K562 (cell line): ENCODE measurements at regions not wholly inside any gene's neighbourhood (a gene's known extent, or its start where the extent isn't known, plus 50 kb on each side); places are given as distances from the start of the nearest gene placed in this dataset.

Experiments
- ATAC-seq: fragments of 200-7000 bp; cut with Tn5 transposase; 3 replicates; pipeline ENCODE4 v1.9.1; 2020; ENCODE audit warnings: moderate library complexity
- BruUV-seq: library from RNA; stranded (reverse); fragments of 400-500 nt; replicated peaks from 2 replicates; lab custom pipeline; 2021; lab: Mats Ljungman, UMichigan
- CTCF ChIA-PET: fragments of 300-600 bp; formaldehyde crosslinking; extraction: SDS; loops from one replicate; lab custom pipeline; 2021; ENCODE audit warnings: low intra/inter-chr PET ratio; lab: Yijun Ruan, JAX
- POLR2A ChIA-PET: fragments of 300-600, 350-650 bp; sonication (Branson Sonifier 250); formaldehyde crosslinking; extraction: SDS; loops from one replicate; lab custom pipeline; 2021; ENCODE audit warnings: antibody characterized with exemption, inconsistent platforms; lab: Yijun Ruan, JAX
- DNase-seq, 4 experiments: peaks; one replicate each; pipeline versions ENCODE4 v3.0.0 to v3.0.0-alpha.2; 2011 to 2018; ENCODE audit warnings: low spot score in 3 of 4, mixed read lengths in 3 of 4; ENCODE audit errors: extremely low read depth in 1 of 4
- FAIRE-seq: peaks from 2 replicates; lab custom pipeline; 2011; peaks lifted over from hg19 to GRCh38; lab: Jason Lieb, UNC
- H2AFZ ChIP-seq: 2 replicates; pipeline ENCODE4 v1.6.0; 2011; ENCODE audit warnings: low read depth, low read length, control low read depth, inconsistent platforms
- H3K27ac ChIP-seq: fragments of 200-600 bp; 3 replicates; pipeline ENCODE4 v1.8.0; 2011; ENCODE audit warnings: low read depth, mild to moderate bottlenecking, control low read depth, inconsistent platforms, low read length, moderate library complexity, mixed read lengths; ENCODE audit errors: extremely low read depth
- H3K27me3 ChIP-seq, 2 experiments: fragments of 300-600 bp in 1 of 2; 2 replicates in 1 of 2; 3 replicates in 1 of 2; pipeline versions ENCODE4 v1.6.0 to v1.8.0; 2011; ENCODE audit warnings: inconsistent platforms in 2 of 2, low read length in 2 of 2, mild to moderate bottlenecking in 1 of 2, mixed read lengths in 1 of 2, moderate library complexity in 1 of 2; ENCODE audit not compliant: control insufficient read depth in 2 of 2, insufficient read depth in 2 of 2
- H3K36me3 ChIP-seq: fragments of 300-600 bp; 3 replicates; pipeline ENCODE4 v1.8.0; 2011; ENCODE audit warnings: mild to moderate bottlenecking, low read length, inconsistent platforms; ENCODE audit not compliant: control insufficient read depth, insufficient read depth
- H3K4me1 ChIP-seq, 2 experiments: fragments of 200-600 bp in 1 of 2; replicated peaks in 1 of 2; 2 replicates in 1 of 2; 3 replicates in 1 of 2; pipeline versions ENCODE4 v1.5.1 to v1.8.0; 2011; ENCODE audit warnings: inconsistent platforms in 2 of 2, low read length in 2 of 2, mild to moderate bottlenecking in 1 of 2, mixed read lengths in 1 of 2, moderate library complexity in 1 of 2; ENCODE audit not compliant: control insufficient read depth in 2 of 2, insufficient read depth in 2 of 2
- H3K4me2 ChIP-seq: 2 replicates; pipeline ENCODE4 v1.6.1; 2011; ENCODE audit warnings: low read length, control low read depth, inconsistent platforms, mixed read lengths; ENCODE audit not compliant: insufficient read depth
- H3K4me3 ChIP-seq: fragments of 200-600 bp; sonication (generic), shearing (Covaris generic); 2 replicates; pipeline ENCODE4 v1.5.1; 2016; ENCODE audit warnings: control low read depth, inconsistent platforms
- H3K79me2 ChIP-seq: fragments of 200-600 bp; 3 replicates; pipeline ENCODE4 v1.8.0; 2011; ENCODE audit warnings: low read length, inconsistent platforms; ENCODE audit not compliant: control insufficient read depth, insufficient read depth
- H3K9ac ChIP-seq, 2 experiments: 2 replicates each; pipeline versions ENCODE4 v1.6.0 to v1.6.1; 2011; ENCODE audit warnings: low read depth in 2 of 2, low read length in 2 of 2, control low read depth in 1 of 2, inconsistent platforms in 1 of 2, mild to moderate bottlenecking in 1 of 2, mixed read lengths in 1 of 2; ENCODE audit not compliant: insufficient read depth in 1 of 2
- H3K9me1 ChIP-seq: one replicate; pipeline ENCODE4 v1.6.0; 2011; ENCODE audit warnings: inconsistent platforms, mild to moderate bottlenecking, low read length, moderate library complexity; ENCODE audit not compliant: control insufficient read depth, insufficient read depth
- H3K9me3 ChIP-seq: replicated peaks from 2 replicates; pipeline ENCODE4 v1.5.1; 2011; ENCODE audit warnings: low read depth, low read length, inconsistent platforms; ENCODE audit not compliant: control insufficient read depth, insufficient read depth
- H4K20me1 ChIP-seq: replicated peaks from 2 replicates; pipeline ENCODE4 v1.6.1; 2011; ENCODE audit warnings: low read length, inconsistent platforms, mixed read lengths; ENCODE audit not compliant: control insufficient read depth, insufficient read depth
- ARNT ChIP-seq, 2 experiments: fragments of 450-650 bp; IDR thresholded peaks; 2 replicates each; pipeline ENCODE4 v1.6.1; 2016; ENCODE audit warnings: mild to moderate bottlenecking in 1 of 2
- CCAR2 ChIP-seq: fragments of 200-400 bp; formaldehyde crosslinking; IDR thresholded peaks from 2 replicates; pipeline ENCODE4 v1.6.1; 2017; ENCODE audit warnings: mild to moderate bottlenecking, low read depth, low read length
- GTF3C2 ChIP-seq: IDR thresholded peaks from 3 replicates; pipeline ENCODE4 v1.6.1; 2011; ENCODE audit warnings: borderline replicate concordance, mild to moderate bottlenecking, moderate library complexity; ENCODE audit not compliant: insufficient read length; ENCODE audit errors: extremely low read depth
- POLR3A ChIP-seq: IDR thresholded peaks from 2 replicates; pipeline ENCODE4 v1.6.1; 2011; ENCODE audit warnings: borderline replicate concordance, mild to moderate bottlenecking, moderate library complexity; ENCODE audit not compliant: insufficient read length, insufficient read depth; ENCODE audit errors: extremely low read depth
- SMC3 ChIP-seq: conservative IDR thresholded peaks from 2 replicates; pipeline ENCODE4 v1.6.1; 2011; ENCODE audit warnings: low read depth, low read length, improper control_type of control experiment; ENCODE audit not compliant: insufficient read depth
- SNAPC5 ChIP-seq: fragments of 250-450 bp; sonication (Bioruptor Pico); IDR thresholded peaks from 2 replicates; pipeline ENCODE4 v1.8.0; 2021; ENCODE audit warnings: moderate library complexity, mild to moderate bottlenecking, inconsistent platforms
- SRF ChIP-seq, 2 experiments: fragments of 250-450, 450-650 bp in 1 of 2; sonication (Bioruptor Pico) in 1 of 2; sonication (generic) in 1 of 2; formaldehyde crosslinking; IDR thresholded peaks; 2 replicates each; pipeline versions ENCODE4 v1.5.0 to v1.5.1; 2020 to 2022; ENCODE audit warnings: mild to moderate bottlenecking in 1 of 2, missing genetic modification reagents in 1 of 2
- ZNF398 ChIP-seq: fragments of 250-450 bp; sonication (Bioruptor Pico); IDR thresholded peaks from 2 replicates; pipeline ENCODE4 v1.8.0; 2021; ENCODE audit warnings: moderate library complexity, mild to moderate bottlenecking, inconsistent platforms
- in situ Hi-C: fragments of 300-500 bp; cut with MboI; formaldehyde crosslinking; loops from 4 replicates; pipeline ENCODE4 v1.15.0; 2018; ENCODE audit warnings: inconsistent platforms, mixed read lengths
- intact Hi-C: fragments of 100-400 bp; cut with micrococcal nuclease; formaldehyde crosslinking; loops from 2 replicates; pipeline ENCODE4 v1.14.2; 2022

GRCh38 chr12:47437570-47437969, 268.3 kb downstream of the RPAP3 start (continued):
- TF ChIP-seq SRF (CRISPR knock-in tag; IDR thresholded peaks at IDR 0.05) = no peak
- TF ChIP-seq GTF3C2 = no peak

GRCh38 chr12:47433876-47434275, 272.0 kb downstream of the RPAP3 start:
- CTCF ChIA-PET = no interaction called here
- no TSS peak for BruUV-seq
- no peak for TF ChIP-seq CCAR2
- TF ChIP-seq ZNF398 (CRISPR knock-in tag) = no peak
- TF ChIP-seq ARNT (IDR thresholded peaks at IDR 0.05) = no peak
- no peak for TF ChIP-seq SMC3
- no peak for TF ChIP-seq POLR3A
- no peak for TF ChIP-seq SNAPC5
- no peak overlapping the region for H3K27ac ChIP-seq
- H3K9me1 ChIP-seq = no peaks in the 10 kb centered on the region
- no peak overlapping the region for H3K4me2 ChIP-seq
- intact Hi-C loops = no loop called here
- FAIRE-seq (no peak), ATAC-seq (no peak), DNase-seq (no peak)
- H2AFZ ChIP-seq = no peak overlapping the region
- H3K9me3 ChIP-seq = no peaks in the 10 kb centered on the region
- in situ Hi-C loops = no loop called here
- H3K27me3 ChIP-seq = no peaks in the 10 kb centered on the region; a peak in 1 of 5 replicates
- no peaks in the 10 kb centered on the region for H3K4me1 ChIP-seq
- H3K9ac ChIP-seq = no peak overlapping the region
- POLR2A ChIA-PET = no interaction called here
- H4K20me1 ChIP-seq = no peaks in the 10 kb centered on the region
- no peaks in the 10 kb centered on the region for H3K79me2 ChIP-seq
- H3K36me3 ChIP-seq = no peaks in the 10 kb centered on the region
- no peak overlapping the region for H3K4me3 ChIP-seq
